ENCODE measurements at regions not wholly inside any gene's neighbourhood (a gene's known extent, or its start where the extent isn't known, plus 50 kb on each side); places are given as distances from the start of the nearest gene placed in this dataset.
"Not testable (repeated sequence)": the region's sequence is repeated elsewhere in the genome, so short reads cannot be mapped to it uniquely, and the experiment has no call there.

- intact Hi-C loops (cut with DNase I) = no loop called here
- DNase-seq (ENCODE audit: missing footprints) (no peak), ATAC-seq (no peak)
Measured at GRCh38 chr1:60809204-60809980, 273.0 kb upstream of the NFIA start.

- ATAC-seq (no peak), DNase-seq (ENCODE audit: missing footprints) (no peak)
- intact Hi-C loops (cut with DNase I) = no loop called here
Measured at GRCh38 chr1:60808676-60809075, 273.7 kb upstream of the NFIA start.

- ATAC-seq (no peak), DNase-seq (ENCODE audit: missing footprints) (no peak)
- intact Hi-C loops (cut with DNase I) = no loop called here
Measured at GRCh38 chr1:60802884-60803283, 279.5 kb upstream of the NFIA start.

- intact Hi-C loops (cut with DNase I) = no loop called here
- ATAC-seq (no peak), DNase-seq (ENCODE audit: missing footprints) (no peak)
Measured at GRCh38 chr1:60797351-60797750, 285.0 kb upstream of the NFIA start.

- DNase-seq (ENCODE audit: missing footprints) (no peak), ATAC-seq (no peak)
- intact Hi-C loops (cut with DNase I) = no loop called here
Measured at GRCh38 chr1:60791226-60791625, 291.1 kb upstream of the NFIA start.

GRCh38 chr1:60773099-60773498 is 309.3 kb upstream of the NFIA start:
- intact Hi-C loops (cut with DNase I); DNase-seq (ENCODE audit: missing footprints); ATAC-seq: not testable (repeated sequence)

- DNase-seq (ENCODE audit: missing footprints) (no peak), ATAC-seq (no peak)
- intact Hi-C loops (cut with DNase I) = no loop called here
Measured at GRCh38 chr1:60769082-60769481, 313.3 kb upstream of the NFIA start.

GRCh38 chr1:60765204-60765603 is 317.2 kb upstream of the NFIA start:
- ATAC-seq = peak; percentile 44
- intact Hi-C loops (cut with DNase I) = loop anchor here (2.0 kb wide), 1 partner anchor 484 kb away; no protein-coding TSS in a partner anchor
- no peak for DNase-seq (ENCODE audit: missing footprints)

- DNase-seq (ENCODE audit: missing footprints) (no peak), ATAC-seq (no peak)
- intact Hi-C loops (cut with DNase I) = loop anchor here (2.0 to 5.0 kb wide), 2 partner anchors 484 to 787 kb away; no protein-coding TSS in a partner anchor
Measured at GRCh38 chr1:60764489-60764888, 317.9 kb upstream of the NFIA start.

GRCh38 chr1:60763741-60764140 is 318.6 kb upstream of the NFIA start:
- intact Hi-C loops (cut with DNase I) = loop anchor here (2.0 to 5.0 kb wide), 2 partner anchors 483 to 786 kb away; no protein-coding TSS in a partner anchor
- ATAC-seq (no peak), DNase-seq (ENCODE audit: missing footprints) (no peak)

GRCh38 chr1:60762911-60763310 is 319.4 kb upstream of the NFIA start:
- DNase-seq (ENCODE audit: missing footprints) (no peak), ATAC-seq (no peak)
- intact Hi-C loops (cut with DNase I) = loop anchor here (5.0 kb wide), 1 partner anchor 786 kb away; no protein-coding TSS in a partner anchor

GRCh38 chr1:60762176-60762575 is 320.2 kb upstream of the NFIA start:
- peak; percentile 13 for ATAC-seq
- DNase-seq (ENCODE audit: missing footprints) = no peak
- intact Hi-C loops (cut with DNase I) = loop anchor here (5.0 kb wide), 1 partner anchor 785 kb away; no protein-coding TSS in a partner anchor

GRCh38 chr1:60759291-60759690 is 323.1 kb upstream of the NFIA start:
- intact Hi-C loops (cut with DNase I) = no loop called here

GRCh38 chr1:60757485-60757884 is 324.9 kb upstream of the NFIA start:
- ATAC-seq (no peak), DNase-seq (ENCODE audit: missing footprints) (no peak)
- intact Hi-C loops (cut with DNase I) = no loop called here

More at GRCh38 chr1:60759291-60759690, 323.1 kb upstream of the NFIA start:
- DNase-seq (ENCODE audit: missing footprints) (no peak), ATAC-seq (no peak)

- ATAC-seq = no peak
- intact Hi-C loops (cut with DNase I) = no loop called here
- DNase-seq (ENCODE audit: missing footprints) = no peak
Measured at GRCh38 chr1:60753036-60753900, 329.1 kb upstream of the NFIA start.

GRCh38 chr1:60751306-60751705 is 331.1 kb upstream of the NFIA start:
- intact Hi-C loops (cut with DNase I) = no loop called here
- DNase-seq (ENCODE audit: missing footprints) (no peak), ATAC-seq (no peak)

- DNase-seq (ENCODE audit: missing footprints) (no peak), ATAC-seq (no peak)
- intact Hi-C loops (cut with DNase I) = no loop called here
Measured at GRCh38 chr1:60747353-60747752, 335.0 kb upstream of the NFIA start.

- peak; percentile 67 for ATAC-seq
- intact Hi-C loops (cut with DNase I) = no loop called here
- peak; percentile 70 for DNase-seq (ENCODE audit: missing footprints)
Measured at GRCh38 chr1:60746278-60746791, 336.0 kb upstream of the NFIA start.

- no peak for ATAC-seq
Measured at GRCh38 chr1:60745484-60745883, 336.9 kb upstream of the NFIA start.

More at GRCh38 chr1:60745484-60745883, 336.9 kb upstream of the NFIA start:
- intact Hi-C loops (cut with DNase I) = no loop called here
- no peak for DNase-seq (ENCODE audit: missing footprints)

Data from Right ventricle myocardium inferior (tissue), 1 donor.